ENCODE measurements at regions not wholly inside any gene's neighbourhood (a gene's known extent, or its start where the extent isn't known, plus 50 kb on each side); places are given as distances from the start of the nearest gene placed in this dataset.

- H3K4me3 ChIP-seq = no peak overlapping the region
- no peaks in the 10 kb centered on the region for H3K9me3 ChIP-seq
- H3K4me1 ChIP-seq = no peaks in the 10 kb centered on the region
- H3K27me3 ChIP-seq = no peaks in the 10 kb centered on the region
- no peak overlapping the region for H3K27ac ChIP-seq
- H3K36me3 ChIP-seq = no peaks in the 10 kb centered on the region
- DNase-seq (ENCODE audit: low spot score) = no peak
- TF ChIP-seq CTCF (IDR thresholded peaks at IDR 0.05) = no peak
Measured at GRCh38 chr3:168396861-168397260, 301.1 kb upstream of the GOLIM4 start.

- TF ChIP-seq CTCF (IDR thresholded peaks at IDR 0.05) = no peak
- Histone ChIP-seq H3K9me3 (no peaks in the 10 kb centered on the region), H3K36me3 (no peaks in the 10 kb centered on the region), H3K4me1 (no peaks in the 10 kb centered on the region), H3K27me3 (no peaks in the 10 kb centered on the region), H3K27ac (no peak overlapping the region), H3K4me3 (no peak overlapping the region)
- no peak for DNase-seq (ENCODE audit: low spot score)
Measured at GRCh38 chr3:168395551-168395950, 299.8 kb upstream of the GOLIM4 start.

GRCh38 chr3:168394439-168394838, 298.7 kb upstream of the GOLIM4 start:
- no peaks in the 10 kb centered on the region for H3K9me3 ChIP-seq
- no peaks in the 10 kb centered on the region for H3K27me3 ChIP-seq
- H3K27ac ChIP-seq = no peak overlapping the region
- TF ChIP-seq CTCF (IDR thresholded peaks at IDR 0.05) = no peak
- DNase-seq (ENCODE audit: low spot score) = no peak
- no peaks in the 10 kb centered on the region for H3K36me3 ChIP-seq
- H3K4me3 ChIP-seq = no peak overlapping the region
- no peaks in the 10 kb centered on the region for H3K4me1 ChIP-seq

- Histone ChIP-seq H3K4me1 (no peaks in the 10 kb centered on the region), H3K36me3 (no peaks in the 10 kb centered on the region), H3K4me3 (no peak overlapping the region), H3K9me3 (peaks cover 0 to 10% of the 10 kb centered on the region in 2 donors), H3K27me3 (no peaks in the 10 kb centered on the region), H3K27ac (no peak overlapping the region)
- DNase-seq (ENCODE audit: low spot score) = no peak
- no peak for TF ChIP-seq CTCF (IDR thresholded peaks at IDR 0.05)
Measured at GRCh38 chr3:168386301-168386700, 290.6 kb upstream of the GOLIM4 start.

- TF ChIP-seq CTCF (IDR thresholded peaks at IDR 0.05) = no peak
- no peaks in the 10 kb centered on the region for H3K36me3 ChIP-seq
- peaks cover 0 to 10% of the 10 kb centered on the region in 2 donors for H3K9me3 ChIP-seq
- no peak overlapping the region for H3K4me3 ChIP-seq
- no peak overlapping the region for H3K27ac ChIP-seq
- no peak for DNase-seq (ENCODE audit: low spot score)
- no peaks in the 10 kb centered on the region for H3K27me3 ChIP-seq
- H3K4me1 ChIP-seq = no peaks in the 10 kb centered on the region
Measured at GRCh38 chr3:168384990-168385389, 289.3 kb upstream of the GOLIM4 start.

GRCh38 chr3:168383573-168383972, 287.8 kb upstream of the GOLIM4 start:
- no peaks in the 10 kb centered on the region for H3K27me3 ChIP-seq
- H3K4me1 ChIP-seq = no peaks in the 10 kb centered on the region
- H3K4me3 ChIP-seq = no peak overlapping the region
- TF ChIP-seq CTCF (IDR thresholded peaks at IDR 0.05) = no peak
- DNase-seq (ENCODE audit: low spot score) = no peak
- H3K27ac ChIP-seq = no peak overlapping the region
- no peaks in the 10 kb centered on the region for H3K36me3 ChIP-seq
- H3K9me3 ChIP-seq = peaks cover 0 to 10% of the 10 kb centered on the region in 2 donors

All from right atrium auricular region (tissue), 2 donors.